Fibroblast of lung (primary cell): ENCODE measurements at regions not wholly inside any gene's neighbourhood (a gene's known extent, or its start where the extent isn't known, plus 50 kb on each side); places are given as distances from the start of the nearest gene placed in this dataset.

Source experiments
- CTCF ChIP-seq, 2 donors: IDR thresholded peaks in 1 of 2; conservative IDR thresholded peaks in 1 of 2; 1 replicate in 1 of 2; 2 replicates in 1 of 2; pipeline ENCODE4 v1.5.1; 2011 to 2012; ENCODE audit warnings: low read length in 2 of 2, control low read depth in 1 of 2, inconsistent platforms in 1 of 2, low read depth in 1 of 2, mild to moderate bottlenecking in 1 of 2
- EZH2 ChIP-seq: IDR thresholded peaks from 2 replicates; pipeline ENCODE4 v1.5.1; 2012; ENCODE audit warnings: low read length, control low read depth, mild to moderate bottlenecking; ENCODE audit errors: missing control alignments

GRCh38 chr2:215605214-215605613 lies 169.3 kb upstream of the FN1 start:
- TF ChIP-seq EZH2, result no peak
- no peak for TF ChIP-seq CTCF (conservative IDR thresholded peaks at IDR 0.05 in 1 of 2, IDR thresholded peaks at IDR 0.05 in 1 of 2; ENCODE audit: low read depth in 1 of 2, low read length in 2 of 2)
